ENCODE measurements at regions not wholly inside any gene's neighbourhood (a gene's known extent, or its start where the extent isn't known, plus 50 kb on each side); places are given as distances from the start of the nearest gene placed in this dataset.

DNA sequence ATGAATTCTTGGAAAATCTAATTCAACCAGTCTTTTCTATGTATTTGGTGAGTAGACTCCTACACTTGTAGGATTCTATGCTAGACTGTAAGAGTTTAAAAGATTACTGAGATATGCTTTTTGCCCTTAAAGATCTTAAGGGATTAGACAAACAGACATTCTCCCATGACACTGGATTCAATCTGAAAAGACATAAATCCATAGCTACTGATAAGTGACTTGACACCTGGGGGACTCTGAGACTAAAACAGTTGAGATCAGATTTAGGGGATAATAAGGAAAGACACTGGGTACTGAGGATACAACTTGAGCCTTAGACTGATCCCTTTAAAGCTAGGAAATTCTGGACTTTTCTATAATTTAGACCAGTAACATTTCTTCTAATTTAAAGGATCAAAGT, 1233.4 kb downstream of the XPNPEP1 start:
- Histone ChIP-seq H3K9me3 (ENCODE audit: low read depth, low read length) (no peaks in the 10 kb centered on the region), H3K9ac (ENCODE audit: insufficient read length) (no peak overlapping the region), H3K4me3 (no peak overlapping the region), H3K36me3 (ENCODE audit: insufficient read depth, low read length) (no peaks in the 10 kb centered on the region), H3K27ac (no peak overlapping the region)
- TF ChIP-seq EZH2 (IDR thresholded peaks at IDR 0.05), result no peak
- no peak for TF ChIP-seq FOXP2 (optimal IDR thresholded peaks at IDR 0.05; ENCODE audit: control extremely low read depth, extremely low read length, insufficient read depth)
- TF ChIP-seq POLR2AphosphoS5 (IDR thresholded peaks at IDR 0.05; ENCODE audit: borderline replicate concordance, low read depth, low read length), result no peak
- DNase-seq (ENCODE audit: low read depth, low spot score), result no peak

- DNase-seq (ENCODE audit: low read depth, low spot score), result no peak
- H3K36me3 ChIP-seq (ENCODE audit: insufficient read depth, low read length), result no peaks in the 10 kb centered on the region
- H3K9me3 ChIP-seq (ENCODE audit: low read depth, low read length), result no peaks in the 10 kb centered on the region
- H3K4me3 ChIP-seq, result no peak overlapping the region
- no peak overlapping the region for H3K9ac ChIP-seq (ENCODE audit: insufficient read length)
- TF ChIP-seq POLR2AphosphoS5 (IDR thresholded peaks at IDR 0.05; ENCODE audit: borderline replicate concordance, low read depth, low read length) (no peak), EZH2 (IDR thresholded peaks at IDR 0.05) (no peak), FOXP2 (optimal IDR thresholded peaks at IDR 0.05; ENCODE audit: control extremely low read depth, extremely low read length, insufficient read depth) (no peak)
- no peak overlapping the region for H3K27ac ChIP-seq
These were observed 1235.0 kb downstream of the XPNPEP1 start for GRCh38 chr10:108688314-108688713.

GRCh38 chr10:108685863-108686531, 1237.3 kb downstream of the XPNPEP1 start:
- TF ChIP-seq FOXP2 (optimal IDR thresholded peaks at IDR 0.05; ENCODE audit: control extremely low read depth, extremely low read length, insufficient read depth) (no peak), EZH2 (IDR thresholded peaks at IDR 0.05) (no peak), POLR2AphosphoS5 (IDR thresholded peaks at IDR 0.05; ENCODE audit: borderline replicate concordance, low read depth, low read length) (no peak)
- H3K9me3 ChIP-seq (ENCODE audit: low read depth, low read length), result no peaks in the 10 kb centered on the region
- no peak for DNase-seq (ENCODE audit: low read depth, low spot score)
- no peak overlapping the region for H3K9ac ChIP-seq (ENCODE audit: insufficient read length)
- H3K36me3 ChIP-seq (ENCODE audit: insufficient read depth, low read length), result no peaks in the 10 kb centered on the region
- no peak overlapping the region for H3K27ac ChIP-seq
- no peak overlapping the region for H3K4me3 ChIP-seq

GRCh38 chr10:108684431-108684830, 1238.9 kb downstream of the XPNPEP1 start:
- no peak for DNase-seq (ENCODE audit: low read depth, low spot score)
- TF ChIP-seq FOXP2 (optimal IDR thresholded peaks at IDR 0.05; ENCODE audit: control extremely low read depth, extremely low read length, insufficient read depth) (no peak), POLR2AphosphoS5 (IDR thresholded peaks at IDR 0.05; ENCODE audit: borderline replicate concordance, low read depth, low read length) (no peak), EZH2 (IDR thresholded peaks at IDR 0.05) (no peak)

GRCh38 chr10:108673741-108674140, 1249.6 kb downstream of the XPNPEP1 start:
- no peaks in the 10 kb centered on the region for H3K9me3 ChIP-seq (ENCODE audit: low read depth, low read length)
- H3K27ac ChIP-seq, result no peak overlapping the region
- no peak overlapping the region for H3K4me3 ChIP-seq
- no peak for DNase-seq (ENCODE audit: low read depth, low spot score)
- no peaks in the 10 kb centered on the region for H3K36me3 ChIP-seq (ENCODE audit: insufficient read depth, low read length)
- H3K9ac ChIP-seq (ENCODE audit: insufficient read length), result no peak overlapping the region
- TF ChIP-seq EZH2 (IDR thresholded peaks at IDR 0.05) (no peak), FOXP2 (optimal IDR thresholded peaks at IDR 0.05; ENCODE audit: control extremely low read depth, extremely low read length, insufficient read depth) (no peak), POLR2AphosphoS5 (IDR thresholded peaks at IDR 0.05; ENCODE audit: borderline replicate concordance, low read depth, low read length) (no peak)

More at GRCh38 chr10:108684431-108684830, 1238.9 kb downstream of the XPNPEP1 start:
- H3K36me3 ChIP-seq (ENCODE audit: insufficient read depth, low read length), result no peaks in the 10 kb centered on the region
- no peak overlapping the region for H3K27ac ChIP-seq
- no peak overlapping the region for H3K4me3 ChIP-seq
- no peaks in the 10 kb centered on the region for H3K9me3 ChIP-seq (ENCODE audit: low read depth, low read length)
- H3K9ac ChIP-seq (ENCODE audit: insufficient read length), result no peak overlapping the region

DNA sequence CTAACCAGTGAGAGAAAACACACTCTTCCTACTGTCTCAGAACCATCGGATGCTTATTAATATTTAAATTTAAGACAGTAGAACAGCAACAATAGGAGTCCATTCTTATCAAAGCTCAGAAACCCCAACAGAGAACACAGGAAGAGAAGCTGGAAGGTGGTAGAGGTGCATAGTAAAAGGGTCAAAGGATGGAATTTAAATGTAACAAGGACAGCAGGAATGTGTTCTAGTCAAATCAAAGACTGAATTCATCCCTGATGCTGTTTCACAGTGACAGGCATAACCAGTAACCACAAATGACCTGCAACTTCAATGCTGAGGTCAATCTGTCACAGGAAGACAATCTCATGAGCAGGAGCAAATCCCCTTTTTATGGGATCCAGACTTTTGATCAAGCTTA, 1259.7 kb downstream of the XPNPEP1 start:
- Histone ChIP-seq H3K4me3 (no peak overlapping the region), H3K36me3 (ENCODE audit: insufficient read depth, low read length) (no peaks in the 10 kb centered on the region), H3K9ac (ENCODE audit: insufficient read length) (no peak overlapping the region), H3K27ac (no peak overlapping the region), H3K9me3 (ENCODE audit: low read depth, low read length) (no peaks in the 10 kb centered on the region)
- no peak for DNase-seq (ENCODE audit: low read depth, low spot score)
- no peak for TF ChIP-seq FOXP2 (optimal IDR thresholded peaks at IDR 0.05; ENCODE audit: control extremely low read depth, extremely low read length, insufficient read depth)
- no peak for TF ChIP-seq POLR2AphosphoS5 (IDR thresholded peaks at IDR 0.05; ENCODE audit: borderline replicate concordance, low read depth, low read length)
- TF ChIP-seq EZH2 (IDR thresholded peaks at IDR 0.05), result no peak

- no peak for DNase-seq (ENCODE audit: low read depth, low spot score)
These were observed 1260.3 kb downstream of the XPNPEP1 start for GRCh38 chr10:108662975-108663374.

DNA sequence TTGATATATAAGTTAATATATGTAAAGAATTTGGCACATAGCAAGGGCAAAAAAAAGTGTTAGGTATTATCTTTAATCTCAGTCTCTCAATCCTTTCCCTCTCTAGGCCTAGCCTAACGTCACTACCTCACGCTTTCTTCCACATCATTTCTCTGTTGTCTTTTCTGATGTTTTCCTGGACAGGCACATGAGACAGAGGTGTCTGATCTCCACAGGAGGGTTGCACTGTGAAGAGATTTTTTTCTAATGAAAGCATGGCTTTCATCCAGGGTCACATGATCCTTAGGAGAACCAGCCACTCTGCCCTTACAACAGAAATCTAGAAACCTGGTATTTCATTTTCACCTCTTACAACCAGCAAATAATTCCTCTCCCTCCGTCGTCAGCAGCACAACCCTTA, 1268.3 kb downstream of the XPNPEP1 start:
- DNase-seq (ENCODE audit: low read depth, low spot score), result no peak
- TF ChIP-seq POLR2AphosphoS5 (IDR thresholded peaks at IDR 0.05; ENCODE audit: borderline replicate concordance, low read depth, low read length) (no peak), EZH2 (IDR thresholded peaks at IDR 0.05) (no peak)
- no peaks in the 10 kb centered on the region for H3K36me3 ChIP-seq (ENCODE audit: insufficient read depth, low read length)
- no peak overlapping the region for H3K4me3 ChIP-seq
- H3K9me3 ChIP-seq (ENCODE audit: low read depth, low read length), result no peaks in the 10 kb centered on the region
- H3K27ac ChIP-seq, result no peak overlapping the region
- H3K9ac ChIP-seq (ENCODE audit: insufficient read length), result no peak overlapping the region

More at GRCh38 chr10:108662975-108663374, 1260.3 kb downstream of the XPNPEP1 start:
- H3K27ac ChIP-seq, result no peak overlapping the region
- H3K9me3 ChIP-seq (ENCODE audit: low read depth, low read length), result no peaks in the 10 kb centered on the region
- H3K36me3 ChIP-seq (ENCODE audit: insufficient read depth, low read length), result no peaks in the 10 kb centered on the region
- H3K9ac ChIP-seq (ENCODE audit: insufficient read length), result no peak overlapping the region
- H3K4me3 ChIP-seq, result no peak overlapping the region
- TF ChIP-seq POLR2AphosphoS5 (IDR thresholded peaks at IDR 0.05; ENCODE audit: borderline replicate concordance, low read depth, low read length), result no peak
- no peak for TF ChIP-seq FOXP2 (optimal IDR thresholded peaks at IDR 0.05; ENCODE audit: control extremely low read depth, extremely low read length, insufficient read depth)
- TF ChIP-seq EZH2 (IDR thresholded peaks at IDR 0.05), result no peak

DNA sequence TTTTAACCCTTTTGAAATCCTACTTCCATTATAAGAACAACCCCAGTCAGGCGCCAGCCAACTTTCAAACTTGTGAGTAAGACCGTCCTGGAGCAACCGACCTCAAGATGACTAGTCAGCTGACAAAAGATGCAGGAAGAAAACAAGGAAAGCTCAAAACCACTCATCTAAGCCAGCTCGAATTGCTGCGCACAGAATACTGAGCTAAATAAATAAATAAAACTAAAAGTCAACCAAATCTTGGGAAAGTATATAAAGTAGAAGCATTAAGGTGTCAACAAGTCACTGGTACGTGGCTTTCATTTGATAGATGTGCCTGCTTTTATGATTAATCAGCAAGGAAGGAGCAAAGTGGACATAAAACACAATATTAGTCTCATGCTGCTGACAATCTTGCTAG, 1269.8 kb downstream of the XPNPEP1 start:
- H3K4me3 ChIP-seq, result no peak overlapping the region
- H3K9me3 ChIP-seq (ENCODE audit: low read depth, low read length), result no peaks in the 10 kb centered on the region
- H3K27ac ChIP-seq, result no peak overlapping the region
- DNase-seq (ENCODE audit: low read depth, low spot score), result no peak
- H3K9ac ChIP-seq (ENCODE audit: insufficient read length), result no peak overlapping the region
- H3K36me3 ChIP-seq (ENCODE audit: insufficient read depth, low read length), result no peaks in the 10 kb centered on the region
- TF ChIP-seq FOXP2 (optimal IDR thresholded peaks at IDR 0.05; ENCODE audit: control extremely low read depth, extremely low read length, insufficient read depth), result no peak
- TF ChIP-seq POLR2AphosphoS5 (IDR thresholded peaks at IDR 0.05; ENCODE audit: borderline replicate concordance, low read depth, low read length), result no peak
- no peak for TF ChIP-seq EZH2 (IDR thresholded peaks at IDR 0.05)

All from SK-N-MC (cell line).